GM12878 (cell line): ENCODE measurements at regions not wholly inside any gene's neighbourhood (a gene's known extent, or its start where the extent isn't known, plus 50 kb on each side); places are given as distances from the start of the nearest gene placed in this dataset.

ENCODE experiments used
- BHLHE40 ChIP-seq, 2 experiments: fragments of 450-650 bp in 1 of 2; IDR thresholded peaks; 2 replicates each; pipeline ENCODE4 v1.6.1; 2011 to 2017; ENCODE audit warnings: low read depth in 2 of 2, borderline replicate concordance in 1 of 2, improper control_type of control experiment in 1 of 2, low read length in 1 of 2, mild to moderate bottlenecking in 1 of 2
- CBX5 ChIP-seq: sonication (generic); IDR thresholded peaks from 2 replicates; pipeline ENCODE4 v1.6.1; 2016; ENCODE audit warnings: low read depth, moderate library complexity, mild to moderate bottlenecking, inconsistent platforms
- CTCF ChIP-seq, 3 experiments: IDR thresholded peaks in 2 of 3; conservative IDR thresholded peaks in 1 of 3; 2 replicates each; pipeline ENCODE4 v1.5.1; 2011; ENCODE audit warnings: low read depth in 3 of 3, low read length in 3 of 3, mild to moderate bottlenecking in 3 of 3, control low read depth in 2 of 3, moderate library complexity in 2 of 3, inconsistent platforms in 1 of 3, mixed read lengths in 1 of 3; ENCODE audit not compliant: control insufficient read depth in 2 of 3, insufficient read depth in 1 of 3; ENCODE audit errors: extremely low read depth in 1 of 3

GRCh38 chr22:48980918-48981317 is 846.8 kb downstream of the BRD1 start:
- TF ChIP-seq BHLHE40 (IDR thresholded peaks at IDR 0.05; ENCODE audit: borderline replicate concordance in 1 of 2, low read depth in 2 of 2, low read length in 1 of 2) (no peak), CTCF (IDR thresholded peaks at IDR 0.05 in 2 of 3, conservative IDR thresholded peaks at IDR 0.05 in 1 of 3; ENCODE audit: control insufficient read depth in 2 of 3, extremely low read depth in 1 of 3, insufficient read depth in 1 of 3, low read depth in 3 of 3, low read length in 3 of 3) (no peak), CBX5 (no peak)
